ENCODE measurements at regions not wholly inside any gene's neighbourhood (a gene's known extent, or its start where the extent isn't known, plus 50 kb on each side); places are given as distances from the start of the nearest gene placed in this dataset.
"Not testable (repeated sequence)": the region's sequence is repeated elsewhere in the genome, so short reads cannot be mapped to it uniquely, and the experiment has no call there.

DNA sequence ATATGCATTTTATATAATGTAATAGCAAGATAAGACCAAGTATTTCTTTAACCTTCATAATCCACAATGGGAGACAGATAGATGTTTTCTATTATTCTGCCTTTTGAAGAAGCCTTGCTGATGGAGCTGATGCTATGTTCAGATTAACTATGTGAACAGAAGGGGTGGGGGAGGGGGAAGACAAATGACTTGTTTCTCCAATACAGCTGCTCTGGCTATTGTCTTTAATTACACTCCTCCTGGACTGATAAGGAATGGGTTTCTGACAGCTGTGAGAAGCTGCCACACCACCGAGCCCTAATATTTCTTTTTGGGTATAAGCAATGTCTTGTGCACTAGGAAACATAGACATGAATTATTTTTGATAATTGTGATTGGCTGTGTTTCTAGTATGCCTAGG, 62.0 kb downstream of the CAVIN4 start:
- peak; percentile 45 for DNase-seq (ENCODE audit: low read depth)

DNA sequence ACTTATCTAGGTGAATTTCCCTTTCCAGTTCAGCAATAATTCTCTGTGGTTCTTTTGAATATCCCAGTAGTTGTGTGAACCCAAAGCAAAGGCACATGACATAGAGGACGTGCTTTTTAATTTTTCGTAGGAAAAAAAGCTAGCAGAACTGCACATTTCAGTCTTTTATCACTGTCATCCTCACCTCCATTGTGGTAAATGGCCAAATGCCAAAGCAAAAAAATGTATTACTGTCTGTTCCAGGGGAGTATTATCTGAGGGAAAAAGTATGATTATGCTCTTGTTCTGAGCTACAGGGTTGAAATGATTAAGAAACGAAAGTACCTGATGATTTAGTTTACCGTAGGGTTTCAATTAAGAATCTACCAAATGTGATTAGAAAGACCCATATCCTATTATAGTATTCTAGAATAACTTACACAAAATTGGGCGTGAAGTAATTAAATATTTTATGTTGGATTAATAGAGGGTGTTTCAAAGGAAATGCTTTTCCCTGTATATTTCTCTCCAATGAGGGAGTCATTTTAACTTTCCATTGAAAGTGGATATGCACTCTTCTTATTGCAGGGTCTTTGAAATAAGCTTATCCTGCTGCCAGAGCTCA, 62.7 kb downstream of the CAVIN4 start:
- DNase-seq (ENCODE audit: low read depth) = no peak

DNA sequence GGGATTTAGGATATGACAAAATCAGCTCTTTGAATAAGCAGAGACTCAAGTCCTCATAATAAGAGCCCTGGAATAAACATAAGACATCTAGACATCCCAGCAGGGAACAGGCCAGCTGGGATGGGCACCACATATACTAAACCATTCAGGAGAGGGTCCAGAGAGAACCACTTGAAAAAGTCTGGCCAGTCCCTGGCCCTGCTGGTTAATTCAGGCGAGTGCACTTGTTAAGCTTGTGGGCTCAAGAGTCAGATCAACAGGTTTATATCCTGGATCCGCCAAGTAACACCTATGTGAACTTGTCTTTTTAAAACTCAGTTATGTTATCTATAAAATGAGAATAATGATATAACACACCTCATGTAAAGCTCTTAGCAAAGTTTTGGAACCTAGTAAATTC, 63.3 kb downstream of the CAVIN4 start:
- no peak for DNase-seq (ENCODE audit: low read depth)

DNA sequence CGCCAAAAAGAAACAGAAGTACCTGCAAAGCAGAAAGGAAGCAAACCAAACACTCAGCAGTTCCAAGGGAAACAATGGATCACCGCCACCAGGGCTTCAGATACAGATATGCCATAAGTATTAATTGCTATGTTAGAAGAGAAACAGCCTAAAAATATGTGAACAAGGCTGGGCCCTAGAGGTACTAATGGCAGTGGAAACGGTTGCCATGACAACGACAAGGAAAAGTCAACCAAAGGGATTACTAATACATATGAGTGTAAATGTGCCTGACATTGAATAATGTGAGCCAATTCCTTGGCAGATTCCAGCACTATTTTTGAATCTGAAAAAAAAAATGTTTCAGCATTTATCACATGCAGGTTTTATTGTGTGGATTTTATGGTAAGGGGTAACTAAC, 75.0 kb downstream of the CAVIN4 start:
- no peak for DNase-seq (ENCODE audit: low read depth)

DNA sequence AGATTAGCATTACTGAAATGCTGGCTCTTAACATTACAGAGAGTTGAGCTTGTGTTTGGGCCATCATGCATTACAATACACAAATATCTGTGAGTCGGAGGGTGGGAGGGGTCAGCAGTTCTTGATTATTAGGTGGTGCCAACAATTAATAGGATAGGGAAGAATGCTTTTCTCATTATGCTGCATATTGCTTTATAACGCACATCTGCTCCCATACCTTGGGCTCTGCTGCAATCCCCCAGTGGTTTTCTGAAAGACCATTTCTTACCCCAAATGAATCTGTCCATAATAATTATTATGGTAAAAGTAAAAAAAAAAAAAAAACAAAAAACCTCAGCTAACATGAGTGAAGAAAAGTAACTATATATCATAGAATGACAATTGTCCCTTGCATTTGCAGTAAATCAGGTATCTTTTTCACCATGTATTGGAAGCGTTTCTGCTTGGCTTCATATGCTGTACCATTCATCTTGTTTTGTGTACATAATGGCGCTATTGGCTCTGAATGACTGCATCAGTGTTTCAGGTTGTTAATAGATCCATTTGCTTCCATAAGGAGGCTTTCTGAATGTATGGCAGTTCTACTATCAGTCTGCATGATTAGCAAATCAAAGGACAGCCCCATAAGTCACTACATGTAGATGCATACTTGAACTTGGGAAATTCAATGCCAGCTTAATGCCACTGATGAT, 75.9 kb downstream of the CAVIN4 start:
- no peak for DNase-seq (ENCODE audit: low read depth)

DNA sequence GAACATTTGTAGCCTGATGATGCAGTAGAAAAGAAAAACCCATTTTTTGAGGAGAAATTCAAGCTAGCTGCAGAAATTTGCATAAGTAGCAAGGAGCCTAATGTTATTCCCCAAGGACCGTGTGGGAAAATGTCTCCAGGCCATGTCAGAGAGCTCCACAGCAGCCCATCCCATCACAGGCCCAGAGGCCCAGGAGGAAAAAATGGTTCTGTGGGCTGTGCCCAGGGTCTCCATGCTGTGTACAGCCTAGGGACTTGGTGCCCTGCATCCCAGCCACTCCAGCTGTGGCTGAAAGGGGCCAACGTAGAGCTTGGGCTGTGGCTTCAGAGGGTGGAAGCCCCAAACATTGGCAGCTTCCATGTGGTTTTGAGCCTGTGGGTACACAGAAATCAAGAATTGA, 79.0 kb downstream of the CAVIN4 start:
- not testable (repeated sequence) for DNase-seq (ENCODE audit: low read depth)

DNA sequence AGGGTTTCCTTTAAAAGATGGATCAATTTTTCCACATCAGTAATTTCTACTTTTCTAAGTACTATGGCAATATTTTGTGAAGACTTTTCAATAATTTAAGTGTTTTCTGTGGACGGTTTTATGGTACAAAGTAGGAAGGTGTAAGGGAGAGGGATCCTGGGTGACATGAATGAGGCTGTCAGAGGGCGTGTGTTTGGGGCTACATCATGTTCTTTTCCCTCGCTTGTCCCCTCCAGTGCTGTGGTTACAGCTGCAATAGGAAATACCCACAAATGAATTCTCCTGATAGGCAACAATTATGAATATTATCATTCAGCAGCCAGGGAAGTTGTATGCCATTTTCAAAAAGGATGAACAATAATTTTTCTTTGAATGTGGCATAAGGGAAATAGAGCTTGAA, 83.8 kb downstream of the CAVIN4 start:
- DNase-seq (ENCODE audit: low read depth) = no peak

DNA sequence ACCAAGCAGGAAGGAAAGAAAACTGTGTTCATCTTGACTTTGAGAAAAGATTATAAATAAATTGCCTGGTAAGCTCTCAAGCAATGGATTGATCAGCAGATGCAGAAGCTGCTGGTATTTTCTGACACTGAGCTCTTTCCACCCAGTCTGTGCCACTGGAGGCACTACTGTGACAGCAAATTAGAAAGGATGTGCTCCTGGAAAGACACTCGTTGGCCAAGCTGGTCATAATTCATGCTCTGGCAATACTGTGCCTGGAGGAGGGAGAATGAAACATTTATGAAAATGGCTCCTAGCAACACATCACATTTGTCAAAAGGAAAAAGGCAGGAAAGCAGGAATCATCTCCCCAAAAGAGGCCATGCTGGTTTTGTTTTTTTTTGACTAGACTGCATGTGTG, 84.2 kb downstream of the CAVIN4 start:
- no peak for DNase-seq (ENCODE audit: low read depth)

DNA sequence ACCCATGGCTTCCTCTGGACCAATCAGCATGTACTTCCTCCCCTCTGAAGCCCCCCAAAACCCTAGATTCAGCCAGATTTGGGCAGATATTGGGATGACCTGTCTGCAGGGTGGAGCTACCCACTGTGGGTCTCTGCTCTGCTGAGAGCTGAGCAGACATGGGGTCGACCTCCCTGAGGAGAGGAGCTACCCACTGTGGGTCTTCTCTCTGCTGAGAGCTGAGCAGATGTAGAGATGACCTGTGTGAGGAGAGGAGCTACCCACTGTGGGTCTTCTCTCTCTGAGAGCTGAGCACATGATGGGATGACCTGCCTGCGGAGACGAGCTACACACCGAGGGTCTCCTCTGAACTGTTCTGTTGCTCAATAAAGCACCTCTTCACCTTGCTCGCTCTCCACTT, 89.6 kb downstream of the CAVIN4 start:
- DNase-seq (ENCODE audit: low read depth) = no peak

DNA sequence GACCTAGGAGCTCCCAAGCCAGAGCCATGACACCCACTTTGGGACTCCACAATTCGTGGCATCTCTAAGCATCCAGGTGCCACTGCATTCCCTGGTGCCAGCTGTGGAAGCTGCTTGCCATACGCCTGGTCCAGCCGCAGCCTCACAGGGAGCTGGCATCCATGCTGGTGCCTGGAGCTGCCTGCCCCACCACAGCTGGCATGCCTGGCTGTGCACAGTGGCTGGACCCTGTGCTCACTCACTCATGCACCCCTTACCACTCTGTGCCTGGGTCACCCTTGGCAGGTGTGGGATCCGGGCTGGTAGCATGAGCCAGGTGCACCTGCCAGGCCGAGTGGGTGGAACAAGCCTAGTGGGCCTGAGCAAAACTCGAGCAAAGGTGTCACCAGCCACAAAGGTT, 90.1 kb downstream of the CAVIN4 start:
- DNase-seq (ENCODE audit: low read depth) = no peak

DNA sequence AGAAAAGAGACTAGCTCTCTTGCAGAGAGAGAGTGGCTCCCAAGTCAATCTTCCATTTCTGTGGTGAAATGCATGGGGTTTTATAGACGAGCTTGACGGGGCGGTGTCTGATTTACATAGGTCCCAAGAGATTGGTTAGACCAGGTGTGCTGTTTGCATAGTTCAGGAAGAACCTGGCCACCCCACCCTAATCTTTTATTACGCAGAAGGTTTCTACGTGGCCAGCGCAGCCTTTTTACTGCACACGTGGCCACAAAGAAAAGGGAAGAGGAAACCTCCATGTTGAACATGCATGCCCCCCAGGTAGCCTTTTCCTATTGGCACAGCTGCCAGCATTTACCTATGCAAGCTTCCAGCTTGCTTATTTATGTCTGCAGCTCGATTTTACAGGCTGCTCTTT, 92.1 kb downstream of the CAVIN4 start:
- no peak for DNase-seq (ENCODE audit: low read depth)

DNA sequence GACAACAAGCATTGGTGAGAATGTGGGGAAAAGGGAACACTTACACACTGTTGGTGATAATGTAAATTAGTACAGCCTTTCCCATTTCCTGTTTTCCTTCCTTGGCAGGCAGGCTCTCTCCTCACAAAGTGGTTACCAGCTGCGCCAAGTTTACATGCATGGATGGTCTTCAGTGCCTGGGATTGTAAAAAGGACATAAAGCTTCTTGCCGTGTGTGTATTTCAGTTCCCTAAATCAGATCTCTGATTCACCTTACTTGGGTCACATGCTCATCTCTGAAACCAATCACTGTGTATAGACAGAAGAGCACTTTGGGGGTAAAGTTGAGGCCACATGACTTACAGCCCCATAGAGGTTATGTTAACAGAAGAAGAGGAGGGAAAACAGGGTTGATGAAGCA, 92.8 kb downstream of the CAVIN4 start:
- DNase-seq (ENCODE audit: low read depth) = no peak

DNA sequence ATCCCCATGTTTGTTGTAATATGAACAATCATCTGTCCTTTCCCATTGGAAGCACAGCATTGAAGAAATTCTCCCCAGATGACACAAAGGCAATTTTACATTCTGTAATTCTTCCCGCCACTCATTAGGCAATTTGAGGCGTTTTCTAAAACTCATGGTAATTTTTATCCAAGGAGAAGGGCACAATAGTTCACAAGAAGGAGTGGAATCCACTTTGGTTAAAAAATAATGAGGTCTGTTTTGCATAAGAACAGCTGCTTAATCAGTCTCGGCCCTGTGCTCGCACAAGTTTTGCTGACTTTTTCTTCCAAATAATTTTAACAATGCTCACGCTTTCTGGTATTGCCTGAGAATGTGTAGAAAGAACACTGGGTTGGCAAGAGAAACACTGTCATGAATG, 94.0 kb downstream of the CAVIN4 start:
- no peak for DNase-seq (ENCODE audit: low read depth)

DNA sequence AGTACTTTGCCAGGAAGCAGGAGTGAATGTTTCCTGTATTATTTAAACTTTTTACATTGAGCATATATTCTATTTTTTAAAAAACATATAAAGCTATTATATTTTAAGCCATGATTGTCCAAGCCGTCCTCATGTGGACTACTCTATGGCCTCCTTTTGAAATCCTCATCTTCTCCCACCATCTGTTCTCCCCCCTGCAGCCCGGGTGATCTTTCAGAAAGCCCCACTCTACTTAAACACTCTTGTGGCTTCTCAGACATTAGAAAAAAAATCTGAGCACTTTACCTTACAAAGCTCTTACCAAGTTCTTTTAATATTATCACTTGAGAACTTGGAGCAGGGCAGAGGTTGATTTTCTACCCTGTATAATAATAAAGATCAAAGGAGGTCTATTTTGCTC, 95.4 kb downstream of the CAVIN4 start:
- no peak for DNase-seq (ENCODE audit: low read depth)

DNA sequence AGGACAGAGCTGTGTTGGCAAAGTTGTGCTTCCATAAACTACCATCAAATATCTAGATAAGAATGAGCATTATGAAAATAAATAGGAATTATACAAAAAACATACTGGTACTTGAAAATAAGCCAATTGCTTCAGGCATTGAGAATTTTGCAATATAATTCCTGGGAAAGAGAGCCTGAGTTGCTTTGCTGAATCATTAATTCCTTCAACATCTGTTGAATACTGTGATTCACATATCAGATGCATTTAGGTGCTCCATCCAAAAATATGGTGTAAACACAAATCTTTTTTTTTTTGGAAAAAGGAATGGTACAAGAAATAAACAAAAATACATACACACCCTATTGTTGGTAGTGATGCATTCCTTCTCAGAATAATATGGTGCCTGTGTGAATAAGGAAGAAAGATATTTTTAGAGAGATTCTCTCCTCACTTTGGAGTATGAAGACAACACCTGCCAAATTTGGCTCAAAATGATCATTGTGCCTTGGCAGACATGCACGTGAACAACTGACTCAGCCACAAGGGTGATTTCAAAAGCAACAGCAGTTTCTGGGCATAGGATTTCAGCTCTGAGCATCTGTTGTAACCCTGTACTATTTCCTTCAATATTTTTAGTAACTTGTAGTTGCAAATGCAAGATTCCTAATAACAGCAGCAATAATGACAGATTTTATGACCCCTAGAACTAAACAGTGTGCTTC, 96.7 kb downstream of the CAVIN4 start:
- peak; percentile 91 for DNase-seq (ENCODE audit: low read depth)

DNA sequence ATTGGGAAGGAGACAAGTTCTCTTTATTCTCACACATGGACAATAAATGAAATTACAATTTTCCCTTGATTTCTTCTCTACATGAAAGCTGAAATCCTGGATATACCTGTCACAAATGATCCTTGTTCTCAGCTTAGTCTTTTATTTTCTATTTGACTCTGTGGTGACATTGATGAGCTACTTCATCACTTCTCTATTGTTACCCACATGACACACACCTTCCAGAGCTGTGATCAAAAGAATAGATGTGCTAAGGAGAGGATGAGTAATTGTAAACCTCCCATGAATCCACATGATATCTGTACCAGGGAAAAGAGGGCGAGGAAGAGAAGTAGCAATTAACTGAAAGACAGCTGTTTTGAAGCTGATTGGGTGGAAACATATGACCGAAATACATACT, 102.0 kb downstream of the CAVIN4 start:
- peak; percentile 61 for DNase-seq (ENCODE audit: low read depth)

DNA sequence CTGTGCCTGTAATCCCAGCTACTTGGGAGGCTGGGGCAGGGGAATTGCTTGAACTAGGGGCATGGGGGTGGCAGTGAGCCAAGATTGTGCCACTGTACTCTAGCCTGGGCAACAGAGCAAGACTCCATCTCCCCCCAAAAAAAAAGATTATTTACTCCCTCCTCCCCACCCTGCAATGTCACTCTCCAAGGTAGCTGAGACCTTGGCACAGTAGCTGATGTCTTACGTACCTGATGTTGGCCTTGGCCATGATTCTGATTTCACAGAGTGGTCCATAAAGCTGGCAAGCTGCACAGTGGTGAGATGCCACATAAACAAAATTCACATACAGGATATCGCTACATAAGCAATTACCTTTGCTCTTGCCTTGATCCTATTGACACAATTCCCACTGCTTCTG, 108.5 kb downstream of the CAVIN4 start:
- no peak for DNase-seq (ENCODE audit: low read depth)

DNA sequence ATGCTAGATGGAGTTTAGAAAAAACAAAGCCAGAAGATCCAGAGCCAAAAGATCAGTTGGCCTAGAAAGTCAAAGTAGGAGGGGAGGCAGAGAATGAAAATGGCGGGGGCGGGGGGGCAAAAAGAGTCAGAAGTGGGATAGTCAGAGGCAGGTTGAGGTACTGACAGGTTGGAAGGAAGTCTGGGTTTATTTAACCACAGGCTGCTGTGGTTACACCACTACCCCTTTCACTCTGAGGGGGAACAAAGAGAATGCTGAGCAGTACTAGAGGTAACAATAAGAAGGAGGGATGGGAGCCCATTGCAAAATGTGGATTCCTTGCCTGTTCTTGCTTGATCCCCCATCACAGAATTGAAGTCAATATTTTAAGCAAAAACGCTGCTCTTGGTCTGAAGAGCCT, 111.8 kb downstream of the CAVIN4 start:
- no peak for DNase-seq (ENCODE audit: low read depth)

DNA sequence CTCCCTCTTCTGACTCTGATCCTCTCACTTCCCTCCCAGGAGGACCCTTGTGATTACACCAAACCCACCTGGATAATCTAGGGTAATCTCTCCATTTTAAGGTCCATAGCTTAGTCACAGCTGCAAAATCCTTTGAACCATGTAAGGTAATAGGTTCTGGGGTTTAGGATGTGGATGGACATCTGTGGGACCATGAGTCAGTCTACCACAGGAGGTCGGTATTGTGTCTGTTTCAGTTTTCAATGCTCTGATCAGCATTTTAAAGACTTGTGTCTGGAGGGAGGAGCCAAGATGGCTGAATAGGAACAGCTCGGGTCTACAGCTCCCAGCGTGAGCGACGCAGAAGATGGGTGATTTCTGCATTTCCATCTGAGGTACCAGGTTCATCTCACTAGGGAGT, 112.6 kb downstream of the CAVIN4 start:
- DNase-seq (ENCODE audit: low read depth) = no peak

DNA sequence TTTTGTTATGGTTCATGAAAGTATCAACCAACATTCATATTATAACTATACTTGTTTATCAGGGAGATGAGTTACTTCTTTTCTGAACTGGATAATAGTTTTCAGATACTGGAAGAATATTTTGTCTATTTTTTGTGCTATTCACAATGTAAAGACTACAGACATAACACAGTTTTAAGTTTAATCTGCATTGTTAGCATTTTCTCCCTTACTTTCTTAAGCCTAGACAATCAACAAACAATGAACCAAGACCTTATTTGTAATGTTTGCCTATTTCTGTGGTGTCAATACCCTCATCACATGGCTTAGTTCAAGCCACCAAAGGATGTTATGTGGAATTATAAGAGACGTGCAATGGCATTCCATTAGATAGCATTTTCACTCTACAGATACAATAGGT, 119.5 kb downstream of the CAVIN4 start:
- DNase-seq (ENCODE audit: low read depth) = no peak

DNA sequence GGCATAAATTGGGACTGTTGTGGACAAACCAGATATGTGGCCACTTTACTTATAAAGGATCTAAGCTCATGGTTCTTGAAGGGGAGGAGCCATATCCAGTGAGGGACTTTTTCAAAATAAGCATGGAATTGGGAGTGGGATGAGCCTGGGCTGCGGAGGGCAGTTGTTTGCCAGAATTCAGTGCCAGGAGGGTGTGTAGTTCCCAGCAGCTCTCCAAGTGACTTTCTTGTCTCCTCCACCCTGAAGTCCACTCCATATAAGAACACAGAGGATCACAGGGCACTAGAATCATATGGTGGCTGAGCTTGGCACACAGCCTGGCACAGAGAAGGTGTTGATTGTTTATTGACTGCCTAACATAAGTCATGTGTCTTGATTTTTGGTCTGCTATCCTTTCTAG, 121.1 kb downstream of the CAVIN4 start:
- DNase-seq (ENCODE audit: low read depth) = no peak

DNA sequence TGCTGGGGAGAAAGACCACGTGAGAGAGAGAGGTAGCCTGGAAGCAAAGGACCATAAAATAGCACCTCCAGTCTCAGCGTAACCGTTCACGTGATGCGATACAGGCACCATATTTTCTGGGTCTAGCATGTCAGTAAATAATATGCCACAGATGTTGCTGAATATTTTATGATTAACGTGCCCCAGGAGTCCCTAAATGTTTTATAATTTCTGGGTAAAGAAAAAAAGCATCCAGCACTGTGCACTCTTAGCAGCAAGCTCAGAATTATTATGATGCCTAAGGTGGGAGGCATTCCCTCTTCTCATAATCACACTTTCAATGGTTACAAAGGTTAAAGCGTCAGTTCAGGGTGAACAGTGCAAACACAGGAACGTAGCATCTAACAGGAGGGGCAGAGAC, 121.8 kb downstream of the CAVIN4 start:
- DNase-seq (ENCODE audit: low read depth) = no peak
